HG02763 (cell line): ENCODE measurements at regions not wholly inside any gene's neighbourhood (a gene's known extent, or its start where the extent isn't known, plus 50 kb on each side); places are given as distances from the start of the nearest gene placed in this dataset.

Source experiments
- ATAC-seq: cut with Tn5 transposase; IDR thresholded peaks from one replicate; pipeline ENCODE4 v1.9.1; 2021; ENCODE audit warnings: mild to moderate bottlenecking, moderate library complexity; ENCODE audit not compliant: unreplicated experiment

GRCh38 chr12:60834806-60835205 is 1239.0 kb downstream of the SLC16A7 start:
- no peak for ATAC-seq

DNA sequence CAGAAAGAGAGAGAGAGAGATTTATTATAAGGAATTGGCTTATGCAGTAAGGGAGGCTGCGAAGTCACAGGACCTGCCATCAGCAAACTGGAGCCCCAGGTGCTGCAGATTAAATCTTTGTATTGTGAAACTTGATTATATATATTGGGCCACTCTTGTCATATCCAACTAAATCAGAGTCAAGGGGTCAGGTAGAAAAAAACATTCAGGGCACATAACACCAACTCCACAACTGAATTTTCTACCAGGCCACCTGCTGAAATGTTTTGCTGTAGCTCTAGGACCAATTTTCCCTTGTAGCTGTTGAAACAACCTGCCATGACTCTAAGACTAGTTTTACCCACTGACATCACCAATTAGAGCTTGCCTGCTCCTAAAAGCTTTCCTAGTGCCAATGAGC is 1240.8 kb downstream of the SLC16A7 start:
- no peak for ATAC-seq

- no peak for ATAC-seq
Observed at GRCh38 chr12:60842181-60842580, 1246.4 kb downstream of the SLC16A7 start.

DNA sequence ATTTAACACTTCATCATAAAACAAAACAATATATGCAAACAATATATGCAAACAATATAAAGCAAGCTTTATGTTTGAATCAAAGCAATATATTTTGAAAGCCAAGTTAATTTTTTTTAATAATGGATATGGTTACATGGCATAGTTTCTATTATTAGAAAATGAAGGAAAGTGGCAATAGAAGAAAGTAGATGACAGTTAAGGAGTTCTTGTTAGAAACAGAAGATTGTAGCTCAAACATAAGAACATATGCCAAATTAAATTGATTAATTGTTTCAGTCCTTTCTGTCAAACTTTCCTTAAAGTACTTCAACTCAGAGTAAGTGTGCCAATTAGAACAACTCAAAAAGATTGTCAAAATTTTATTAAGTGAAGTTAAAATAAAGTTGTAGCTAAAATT is 1248.3 kb downstream of the SLC16A7 start:
- ATAC-seq: no peak

DNA sequence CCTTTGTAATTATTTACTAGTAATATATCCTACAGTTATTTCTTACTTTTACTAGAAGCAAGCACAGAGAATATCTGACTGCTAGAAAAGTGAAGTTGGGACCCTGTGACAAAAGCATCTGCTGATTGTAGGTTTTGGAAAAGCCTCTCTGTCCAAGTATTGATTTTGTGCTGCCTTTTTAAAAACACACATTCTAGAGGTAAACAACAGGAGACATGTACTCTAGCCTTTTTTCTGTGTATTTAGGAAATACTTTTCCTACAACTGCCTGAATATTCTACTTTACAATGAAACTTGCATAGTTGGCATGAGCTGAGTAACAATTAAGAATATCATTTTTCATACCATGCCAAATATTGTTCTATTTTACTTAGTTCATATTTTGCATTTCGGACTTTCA is 1249.0 kb downstream of the SLC16A7 start:
- no peak for ATAC-seq

DNA sequence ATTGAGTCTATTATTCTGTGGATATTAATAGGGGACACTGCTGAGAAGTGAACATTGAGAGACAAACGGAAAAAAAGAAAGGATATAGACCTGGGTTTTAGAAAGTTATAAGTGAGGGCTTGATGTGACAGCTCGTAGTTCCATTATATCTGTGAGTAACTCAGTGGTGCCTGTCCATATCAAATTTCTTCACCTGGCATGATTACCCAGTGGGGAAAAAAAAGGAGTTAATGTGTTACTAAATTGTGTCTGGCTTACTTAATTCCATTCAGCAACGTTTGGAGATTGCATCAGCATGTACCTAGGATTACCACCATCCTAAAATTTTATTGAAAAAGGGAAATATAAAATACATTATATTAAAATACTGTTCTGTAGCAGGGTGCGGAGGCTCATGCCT is 1249.9 kb downstream of the SLC16A7 start:
- ATAC-seq: no peak

DNA sequence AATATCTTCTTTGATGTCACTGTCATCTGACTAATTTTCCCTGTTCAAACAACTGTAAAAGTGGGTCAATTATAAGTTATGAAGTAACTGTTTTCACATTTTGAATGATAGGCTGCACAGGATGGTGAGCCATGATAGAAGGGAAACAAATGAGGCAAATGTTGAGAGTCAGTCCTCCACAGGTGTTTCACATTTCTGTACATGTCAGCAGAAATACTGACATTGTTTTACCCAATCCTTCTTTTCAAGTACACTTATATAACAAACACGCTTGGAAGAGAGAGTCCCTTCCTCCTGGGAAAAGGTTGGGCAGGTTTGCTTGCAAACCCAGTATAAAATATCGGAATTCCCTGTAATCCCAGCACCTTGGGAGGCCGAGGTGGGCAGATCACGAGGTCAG is 1251.5 kb downstream of the SLC16A7 start:
- no peak for ATAC-seq

- ATAC-seq: no peak
Observed at GRCh38 chr12:60849723-60850122, 1253.9 kb downstream of the SLC16A7 start.

DNA sequence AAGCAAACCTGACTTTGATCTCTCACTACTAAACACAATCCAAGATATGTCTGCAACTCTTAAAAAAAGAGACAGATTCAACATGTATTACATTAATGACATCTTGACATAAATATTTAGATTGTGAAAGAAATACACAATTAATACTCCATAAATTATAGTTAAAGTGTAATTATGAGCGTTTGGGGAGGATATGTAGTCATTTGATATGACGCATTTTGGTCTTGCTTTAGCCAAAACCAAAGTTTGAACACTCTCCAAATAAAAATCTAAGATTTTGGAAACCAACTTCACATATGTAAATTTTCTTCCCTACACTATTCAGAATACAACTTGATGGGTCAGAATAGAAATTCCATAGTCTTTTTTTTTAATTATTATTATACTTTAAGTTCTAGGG is 1257.6 kb downstream of the SLC16A7 start:
- no peak for ATAC-seq

DNA sequence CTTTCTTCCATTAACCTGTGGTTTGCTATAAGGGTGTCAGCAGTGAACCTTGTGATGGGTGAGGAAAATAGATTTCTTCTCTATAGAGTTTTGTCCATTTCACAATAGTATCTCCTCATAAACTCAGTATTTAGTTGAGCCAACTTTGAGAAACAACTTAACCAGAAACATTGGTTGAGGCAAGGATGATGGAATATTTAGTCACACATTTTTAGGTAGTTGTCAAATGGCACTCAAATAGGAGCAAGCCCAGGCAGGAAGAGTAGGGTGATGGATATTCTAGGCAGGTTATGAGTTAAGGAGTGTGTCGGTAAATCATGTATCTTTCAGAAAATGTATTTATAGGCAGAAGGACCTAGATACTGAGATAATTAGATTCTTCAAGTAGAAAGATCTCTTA is 1267.6 kb downstream of the SLC16A7 start:
- no peak for ATAC-seq

DNA sequence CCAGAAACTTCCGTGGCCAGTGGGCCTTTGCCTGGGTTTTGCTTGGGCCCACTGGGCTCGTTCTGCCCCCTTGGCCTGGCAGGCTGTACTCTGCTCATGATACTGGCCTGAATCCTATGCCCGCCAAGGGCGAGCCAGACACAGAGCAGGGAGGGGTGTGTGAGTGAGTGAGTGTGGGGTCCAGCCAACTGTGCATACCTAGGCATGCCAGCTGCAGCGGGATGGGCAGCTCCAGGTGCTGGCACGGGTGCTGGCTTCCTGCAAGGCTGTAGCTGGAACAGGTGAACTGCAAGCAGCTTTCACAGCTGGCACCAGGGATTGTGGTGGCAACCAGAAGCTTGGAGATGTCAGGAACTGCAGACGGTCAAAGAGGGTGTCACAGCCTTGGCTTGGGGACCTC is 1276.4 kb downstream of the SLC16A7 start:
- no peak for ATAC-seq

DNA sequence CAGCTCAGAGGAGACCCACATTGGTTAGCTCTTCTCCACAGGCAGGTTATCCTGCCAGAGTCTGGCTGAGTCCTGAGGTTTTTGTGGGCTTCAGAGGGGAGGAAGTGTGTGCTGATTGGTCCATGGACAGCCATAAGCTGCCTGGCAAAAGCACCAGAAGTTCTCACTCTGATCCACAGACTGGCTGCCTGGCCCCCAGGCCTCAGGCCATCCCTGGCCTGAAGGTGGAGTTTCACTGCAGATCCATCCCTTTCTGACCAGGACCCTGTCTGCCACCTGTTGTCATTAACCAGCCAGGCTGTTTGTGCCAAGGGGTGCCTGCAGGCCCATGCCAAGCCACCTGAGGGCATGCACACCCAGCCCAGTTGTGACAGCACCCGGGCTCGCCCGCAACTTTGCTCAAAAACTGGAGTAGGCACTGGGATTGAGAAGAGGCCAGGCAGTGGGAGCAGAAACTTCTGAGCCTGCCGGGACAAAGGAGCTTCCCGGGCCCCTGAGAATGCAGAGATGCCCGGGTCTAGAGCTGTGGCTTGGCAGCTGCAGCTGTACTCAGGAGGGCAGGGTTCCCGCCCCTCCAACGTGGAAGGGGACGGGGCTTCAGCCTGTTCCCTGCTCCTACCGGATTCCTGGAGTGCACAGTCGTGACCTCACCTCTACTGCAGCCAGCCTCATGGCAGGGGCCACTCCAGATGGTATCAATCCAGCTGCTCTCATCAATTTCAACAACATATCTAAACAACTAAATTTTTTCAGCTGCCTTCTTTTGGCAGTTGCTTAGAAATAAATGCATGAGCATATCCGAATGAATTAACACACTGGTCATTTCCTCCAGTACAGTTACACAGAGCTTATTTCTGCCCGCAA is 1277.3 kb downstream of the SLC16A7 start:
- no peak for ATAC-seq

DNA sequence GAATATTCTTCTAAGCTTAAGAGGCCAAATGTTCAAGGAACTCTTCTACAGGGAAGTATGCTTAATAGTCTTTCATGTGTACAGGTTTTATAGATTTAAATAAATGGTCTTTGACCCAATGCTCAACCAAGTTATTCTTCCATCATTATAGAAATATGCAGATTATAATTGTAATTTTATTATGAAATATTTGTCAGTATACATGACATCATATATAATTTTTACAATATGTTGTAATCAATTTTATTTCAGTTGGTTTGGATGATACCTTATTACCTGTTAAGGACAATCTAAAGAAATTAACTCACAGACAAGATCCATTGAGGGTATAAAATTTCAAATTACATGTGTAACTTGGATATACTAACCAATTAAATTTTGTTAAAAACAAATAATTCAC is 1278.3 kb downstream of the SLC16A7 start:
- no peak for ATAC-seq

DNA sequence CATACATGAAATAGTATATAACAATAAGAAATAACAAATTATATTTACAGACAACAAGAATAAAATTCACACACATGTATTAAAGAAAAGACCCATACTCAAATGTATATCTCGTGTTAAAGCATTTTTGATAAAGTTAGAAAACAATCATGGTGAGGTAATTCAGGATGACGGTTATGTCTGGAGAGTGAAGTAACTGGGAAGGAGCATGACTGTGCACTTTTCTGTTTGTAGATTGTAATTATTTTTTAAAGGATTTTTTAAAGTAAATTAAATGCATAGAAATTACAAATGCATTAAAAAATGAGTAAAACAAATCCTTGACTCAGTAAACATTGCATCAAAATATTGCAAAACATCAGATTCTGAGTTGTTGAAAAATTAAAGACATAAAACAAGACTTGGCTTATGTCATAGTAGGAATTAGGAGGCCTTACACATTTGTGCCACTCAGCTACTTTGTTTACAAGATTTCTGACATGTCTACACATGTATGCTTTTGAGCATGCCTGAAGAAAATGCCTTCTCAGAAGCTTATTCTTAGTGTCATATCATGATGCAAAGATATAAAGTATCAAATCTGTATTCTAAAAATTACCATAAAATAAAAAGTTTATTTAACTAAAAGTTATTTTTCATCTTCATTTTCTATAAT is 1325.1 kb downstream of the SLC16A7 start:
- no peak for ATAC-seq

DNA sequence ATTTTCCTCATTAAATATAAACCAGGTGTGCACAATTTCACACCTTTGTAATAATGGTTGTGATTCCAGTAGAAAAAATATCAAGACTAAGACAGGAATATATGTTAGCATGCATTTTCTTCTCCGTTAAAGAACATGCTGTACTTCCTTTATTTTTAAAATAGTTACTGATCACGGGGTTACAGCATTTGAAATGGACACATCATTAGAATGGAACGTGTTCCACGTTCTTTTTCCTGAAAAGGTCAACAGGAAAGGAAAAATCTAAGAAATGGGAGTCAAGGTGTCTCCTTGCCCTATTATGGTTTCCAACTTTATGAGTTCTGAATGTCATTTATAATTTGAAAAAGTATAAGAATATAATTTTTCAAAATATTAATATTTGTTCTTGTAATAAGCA is 1325.7 kb downstream of the SLC16A7 start:
- no peak for ATAC-seq

DNA sequence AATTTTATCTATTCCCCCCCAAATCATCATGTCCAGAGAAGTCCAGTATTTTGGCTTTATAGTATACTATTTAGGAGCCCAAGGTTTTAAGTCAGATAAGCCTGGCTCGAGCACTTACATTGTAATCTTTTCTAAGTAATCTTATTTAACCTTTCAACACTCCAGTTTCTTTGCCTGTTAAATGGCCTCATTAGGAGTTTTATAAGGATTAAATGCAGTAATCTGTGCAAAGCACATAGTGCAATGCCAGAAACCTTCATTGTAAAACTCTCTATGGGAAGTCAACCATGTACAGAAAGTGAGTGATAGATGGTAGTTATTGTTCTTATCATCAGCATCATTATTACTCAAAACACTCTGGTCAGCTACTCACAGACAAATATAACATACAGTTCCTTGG is 1330.4 kb downstream of the SLC16A7 start:
- ATAC-seq: no peak

- no peak for ATAC-seq
Observed at GRCh38 chr12:60930151-60930550, 1330.1 kb upstream of the USP15 start.

DNA sequence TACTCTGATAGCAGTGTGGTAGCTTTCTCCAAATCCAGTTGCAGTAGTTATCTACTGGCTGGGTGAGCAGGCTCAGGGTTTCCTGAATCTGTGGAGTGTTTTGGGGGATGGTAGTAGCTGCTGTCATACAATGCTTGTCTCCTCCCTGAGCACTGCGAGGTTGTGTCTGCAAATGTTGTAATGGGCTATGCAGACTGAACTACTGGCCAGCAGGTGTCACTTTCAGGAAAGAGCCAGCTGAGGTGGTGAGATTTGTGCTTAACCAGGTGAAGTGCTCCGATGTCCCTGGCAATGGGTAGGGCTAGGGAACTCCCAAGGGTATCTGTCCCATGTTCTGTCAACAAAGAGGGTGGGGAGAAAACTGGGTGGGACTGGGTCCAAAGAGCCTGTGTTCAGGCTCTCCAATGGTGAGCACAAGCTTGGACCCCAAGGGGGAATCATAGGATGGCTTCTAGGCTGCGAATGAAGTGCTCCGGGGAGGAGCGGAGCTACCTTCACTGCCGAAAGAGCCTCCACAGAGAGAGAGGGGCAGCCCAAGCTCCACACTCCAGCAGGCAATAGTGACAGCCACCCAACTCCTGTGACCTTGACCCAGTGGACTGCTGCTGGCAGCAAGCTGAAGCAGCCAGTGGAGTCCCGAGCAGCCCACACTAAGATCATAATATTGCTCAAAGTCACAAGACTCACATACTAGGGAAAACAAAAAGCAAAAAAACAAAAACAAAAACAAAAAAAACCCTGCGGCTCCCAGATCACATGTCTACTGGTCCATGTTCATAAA is 1324.0 kb upstream of the USP15 start:
- ATAC-seq: no peak

DNA sequence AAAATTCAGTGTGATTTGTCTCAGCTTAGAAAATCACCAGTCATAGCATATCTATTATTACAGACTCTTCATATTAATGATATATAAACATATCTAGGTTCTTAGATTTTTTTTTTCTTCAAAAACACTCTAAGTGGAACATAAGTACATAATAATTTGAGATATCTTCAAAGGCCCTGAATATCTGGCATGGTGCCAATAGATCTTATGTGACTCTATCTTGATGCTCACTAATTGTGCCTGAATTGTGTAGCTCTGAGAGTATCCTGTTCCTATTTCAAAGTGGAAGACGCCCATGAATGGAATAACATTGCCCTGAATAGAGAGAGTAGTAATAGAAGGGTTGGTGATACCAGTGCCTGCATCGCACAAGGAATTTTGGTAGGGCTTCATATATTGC is 1312.7 kb upstream of the USP15 start:
- ATAC-seq: no peak

GRCh38 chr12:60967128-60967527 is 1293.1 kb upstream of the USP15 start:
- ATAC-seq: no peak

DNA sequence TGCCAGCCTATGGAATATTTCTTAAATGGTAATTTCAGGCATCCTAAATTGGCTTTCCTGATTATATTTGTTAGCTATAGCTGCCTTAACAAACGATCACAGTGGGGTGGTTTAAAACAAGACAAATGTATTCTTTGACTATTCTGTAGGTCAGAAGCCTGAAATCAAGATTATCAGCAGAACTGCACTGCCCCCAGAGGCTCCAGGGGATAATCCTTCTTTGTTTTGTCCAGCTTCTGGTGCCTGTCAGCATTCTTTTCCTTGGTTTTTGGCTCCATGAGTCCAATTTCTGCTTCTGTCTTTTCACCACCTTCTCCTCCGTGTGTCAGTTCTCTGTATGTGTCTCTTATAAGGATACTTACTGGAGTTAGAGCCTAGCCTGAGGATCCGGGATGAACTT is 1282.2 kb upstream of the USP15 start:
- ATAC-seq: no peak

GRCh38 chr12:60980558-60980957 is 1279.6 kb upstream of the USP15 start:
- no peak for ATAC-seq
